ENCODE measurements at regions not wholly inside any gene's neighbourhood (a gene's known extent, or its start where the extent isn't known, plus 50 kb on each side); places are given as distances from the start of the nearest gene placed in this dataset.

- Histone ChIP-seq H3K36me3 (no peaks in the 10 kb centered on the region), H3K27ac (no peak overlapping the region), H3K9me3 (no peaks in the 10 kb centered on the region), H3K4me1 (no peaks in the 10 kb centered on the region), H3K4me3 (no peak overlapping the region), H3K27me3 (no peaks in the 10 kb centered on the region)
- no peak for DNase-seq (ENCODE audit: low spot score in 2 of 2)
- no peak for TF ChIP-seq CTCF (IDR thresholded peaks at IDR 0.05)
- intact Hi-C loops (cut with DNase I), result no loop called here
Measured at GRCh38 chr3:101995371-101996046, 146.2 kb downstream of the NFKBIZ start.

- no peak overlapping the region for H3K4me3 ChIP-seq
- intact Hi-C loops (cut with DNase I), result no loop called here
- no peak overlapping the region for H3K27ac ChIP-seq
- no peak for DNase-seq (ENCODE audit: low spot score in 2 of 2)
- H3K9me3 ChIP-seq, result no peaks in the 10 kb centered on the region
- no peaks in the 10 kb centered on the region for H3K36me3 ChIP-seq
- H3K4me1 ChIP-seq, result no peaks in the 10 kb centered on the region
- TF ChIP-seq CTCF (IDR thresholded peaks at IDR 0.05), result no peak
- no peaks in the 10 kb centered on the region for H3K27me3 ChIP-seq
Measured at GRCh38 chr3:101996832-101997231, 147.5 kb downstream of the NFKBIZ start.

- intact Hi-C loops (cut with DNase I), result no loop called here
Measured at GRCh38 chr3:101998256-101998926, 149.1 kb downstream of the NFKBIZ start.

GRCh38 chr3:101999177-101999779 is 150.0 kb downstream of the NFKBIZ start:
- Histone ChIP-seq H3K4me3 (no peak overlapping the region), H3K36me3 (no peaks in the 10 kb centered on the region), H3K4me1 (no peaks in the 10 kb centered on the region), H3K27ac (no peak overlapping the region), H3K27me3 (no peaks in the 10 kb centered on the region), H3K9me3 (no peaks in the 10 kb centered on the region)
- DNase-seq (ENCODE audit: low spot score in 2 of 2), result no peak
- intact Hi-C loops (cut with DNase I), result no loop called here
- TF ChIP-seq CTCF (IDR thresholded peaks at IDR 0.05), result no peak

More at GRCh38 chr3:101998256-101998926, 149.1 kb downstream of the NFKBIZ start:
- no peak overlapping the region for H3K27ac ChIP-seq
- H3K36me3 ChIP-seq, result no peaks in the 10 kb centered on the region
- no peaks in the 10 kb centered on the region for H3K9me3 ChIP-seq
- H3K4me1 ChIP-seq, result no peaks in the 10 kb centered on the region
- H3K27me3 ChIP-seq, result no peaks in the 10 kb centered on the region
- TF ChIP-seq CTCF (IDR thresholded peaks at IDR 0.05), result no peak
- no peak overlapping the region for H3K4me3 ChIP-seq
- DNase-seq (ENCODE audit: low spot score in 2 of 2), result no peak

GRCh38 chr3:102000620-102001209 is 151.4 kb downstream of the NFKBIZ start:
- Histone ChIP-seq H3K27me3 (no peaks in the 10 kb centered on the region), H3K27ac (no peak overlapping the region), H3K9me3 (no peaks in the 10 kb centered on the region), H3K36me3 (no peaks in the 10 kb centered on the region), H3K4me3 (no peak overlapping the region), H3K4me1 (no peaks in the 10 kb centered on the region)
- intact Hi-C loops (cut with DNase I), result no loop called here
- no peak for DNase-seq (ENCODE audit: low spot score in 2 of 2)
- TF ChIP-seq CTCF (IDR thresholded peaks at IDR 0.05), result no peak

All from ascending aorta (tissue), 2 donors.